Thyroid gland (tissue), 4 donors: ENCODE measurements at regions not wholly inside any gene's neighbourhood (a gene's known extent, or its start where the extent isn't known, plus 50 kb on each side); places are given as distances from the start of the nearest gene placed in this dataset.

Experiments
- DNase-seq, 2 donors: peaks; one replicate each; pipeline ENCODE4 v3.0.0-alpha.2; 2019
- H3K27ac ChIP-seq, 3 donors: fragments of 200-600 bp; sonication (generic); 1 replicate in 2 of 3; 2 replicates in 1 of 3; pipeline ENCODE4 v1.5.1; 2016 to 2019; ENCODE audit warnings: mild to moderate bottlenecking in 1 of 3, moderate library complexity in 1 of 3
- H3K27me3 ChIP-seq: fragments of 200-600 bp; sonication (generic); one replicate; pipeline ENCODE4 v1.5.1; 2019
- H3K36me3 ChIP-seq, 2 donors: fragments of 200-600 bp; sonication (generic); one replicate each; pipeline ENCODE4 v1.5.1; 2016 to 2019
- H3K4me1 ChIP-seq, 2 donors: fragments of 200-600 bp; sonication (generic); one replicate each; pipeline ENCODE4 v1.5.1; 2017 to 2019
- H3K4me3 ChIP-seq, 3 donors: fragments of 200-600 bp; sonication (generic); replicated peaks in 1 of 3; 1 replicate in 2 of 3; 2 replicates in 1 of 3; pipeline ENCODE4 v1.5.1; 2016; ENCODE audit warnings: mild to moderate bottlenecking in 1 of 3
- H3K9me3 ChIP-seq: fragments of 200-600 bp; sonication (generic); one replicate; pipeline ENCODE4 v1.5.1; 2017
- CTCF ChIP-seq, 6 experiments: fragments of 200-600 bp in 3 of 6; fragments of 450-650 bp in 3 of 6; sonication (generic) in 3 of 6; IDR thresholded peaks; one replicate each; pipeline ENCODE4 v1.5.1; 2016 to 2019; ENCODE audit warnings: antibody characterized with exemption in 6 of 6, mild to moderate bottlenecking in 2 of 6, inconsistent platforms in 1 of 6, moderate library complexity in 1 of 6
- POLR2A ChIP-seq, 2 donors: fragments of 450-650 bp; IDR thresholded peaks; one replicate each; pipeline ENCODE4 v1.6.1; 2017; ENCODE audit warnings: antibody characterized with exemption in 2 of 2, mild to moderate bottlenecking in 2 of 2, moderate library complexity in 1 of 2
- WGBS, 2 donors: methylation state at CpG; one replicate each; pipeline ENCODE4 v1.1.5; 2017; 5-methylcytosine and 5-hydroxymethylcytosine counted together
- intact Hi-C: fragments of 100-400 bp; cut with DNase I; formaldehyde crosslinking; loops from one replicate; pipeline ENCODE4 v1.15.1; 2023

- DNase-seq = no peak
- no peak for TF ChIP-seq POLR2A (IDR thresholded peaks at IDR 0.05)
- no peak for TF ChIP-seq CTCF (IDR thresholded peaks at IDR 0.05)
- Histone ChIP-seq H3K27me3 (no peaks in the 10 kb centered on the region), H3K9me3 (no peaks in the 10 kb centered on the region), H3K36me3 (no peaks in the 10 kb centered on the region), H3K4me3 (no peak overlapping the region), H3K27ac (no peak overlapping the region), H3K4me1 (no peaks in the 10 kb centered on the region)
- intact Hi-C loops = no loop called here
These were observed 632.8 kb downstream of the BRINP1 start for GRCh38 chr9:118736406-118736805.

- Histone ChIP-seq H3K36me3 (no peaks in the 10 kb centered on the region), H3K27ac (no peak overlapping the region), H3K27me3 (no peaks in the 10 kb centered on the region), H3K4me3 (no peak overlapping the region), H3K4me1 (no peaks in the 10 kb centered on the region), H3K9me3 (no peaks in the 10 kb centered on the region)
- TF ChIP-seq POLR2A (IDR thresholded peaks at IDR 0.05) = no peak
- no peak for TF ChIP-seq CTCF (IDR thresholded peaks at IDR 0.05)
- no peak for DNase-seq
- WGBS, 2 donors = 88 to 89% methylated on average over 7 of the region's 7 CpGs
- intact Hi-C loops = no loop called here
These were observed 618.0 kb downstream of the BRINP1 start for GRCh38 chr9:118751077-118751847.

- 80 to 86% methylated on average over 1 to 3 of the region's 3 CpGs for WGBS, 2 donors
- Histone ChIP-seq H3K4me3 (no peak overlapping the region), H3K4me1 (no peaks in the 10 kb centered on the region), H3K27me3 (no peaks in the 10 kb centered on the region), H3K27ac (no peak overlapping the region), H3K36me3 (no peaks in the 10 kb centered on the region), H3K9me3 (no peaks in the 10 kb centered on the region)
- intact Hi-C loops = no loop called here
- DNase-seq = no peak
- TF ChIP-seq POLR2A (IDR thresholded peaks at IDR 0.05) (no peak), CTCF (IDR thresholded peaks at IDR 0.05) (no peak)
These were observed 617.4 kb downstream of the BRINP1 start for GRCh38 chr9:118751848-118752223.

- Histone ChIP-seq H3K9me3 (no peaks in the 10 kb centered on the region), H3K27ac (no peak overlapping the region), H3K27me3 (no peaks in the 10 kb centered on the region), H3K4me3 (no peak overlapping the region), H3K4me1 (no peaks in the 10 kb centered on the region), H3K36me3 (no peaks in the 10 kb centered on the region)
- TF ChIP-seq POLR2A (IDR thresholded peaks at IDR 0.05) = no peak
- TF ChIP-seq CTCF (IDR thresholded peaks at IDR 0.05) = no peak
- DNase-seq = peak in 1 of 2 donors; percentile 51
- intact Hi-C loops = no loop called here
- 71 to 78% methylated on average over 4 of the region's 4 CpGs for WGBS, 2 donors
These were observed 608.0 kb downstream of the BRINP1 start for GRCh38 chr9:118761016-118761790.

GRCh38 chr9:118767571-118767970, 601.7 kb downstream of the BRINP1 start:
- WGBS, 2 donors = 83 to 85% methylated on average over 5 of the region's 5 CpGs
- Histone ChIP-seq H3K4me1 (no peaks in the 10 kb centered on the region), H3K27ac (no peak overlapping the region), H3K4me3 (no peak overlapping the region), H3K9me3 (no peaks in the 10 kb centered on the region), H3K27me3 (no peaks in the 10 kb centered on the region), H3K36me3 (no peaks in the 10 kb centered on the region)
- intact Hi-C loops = no loop called here
- no peak for DNase-seq
- TF ChIP-seq CTCF (IDR thresholded peaks at IDR 0.05) = no peak
- TF ChIP-seq POLR2A (IDR thresholded peaks at IDR 0.05) = no peak
